Gastroesophageal sphincter (tissue), 3 donors: ENCODE measurements at regions not wholly inside any gene's neighbourhood (a gene's known extent, or its start where the extent isn't known, plus 50 kb on each side); places are given as distances from the start of the nearest gene placed in this dataset.

ENCODE experiments used
- EP300 ChIP-seq: sonication (generic); formaldehyde crosslinking; IDR thresholded peaks from one replicate; pipeline ENCODE4 v1.6.1; 2017; ENCODE audit warnings: antibody characterized with exemption, mild to moderate bottlenecking
- POLR2A ChIP-seq, 2 donors: fragments of 450-650 bp; IDR thresholded peaks; one replicate each; pipeline ENCODE4 v1.6.1; 2017; ENCODE audit warnings: antibody characterized with exemption in 2 of 2, mild to moderate bottlenecking in 2 of 2, moderate library complexity in 1 of 2
- POLR2AphosphoS5 ChIP-seq: sonication (generic); formaldehyde crosslinking; IDR thresholded peaks from one replicate; pipeline ENCODE4 v1.6.1; 2017; ENCODE audit warnings: antibody characterized with exemption
- TF ChIP-seq, protein P1 (sequence below), 4 experiments: fragments of 200-600 bp in 2 of 4; fragments of 450-650 bp in 2 of 4; sonication (generic) in 1 of 4; IDR thresholded peaks; one replicate each; pipeline ENCODE4 v1.5.1; 2017 to 2019; ENCODE audit warnings: antibody characterized with exemption in 4 of 4, mild to moderate bottlenecking in 2 of 4, moderate library complexity in 2 of 4

DNA sequence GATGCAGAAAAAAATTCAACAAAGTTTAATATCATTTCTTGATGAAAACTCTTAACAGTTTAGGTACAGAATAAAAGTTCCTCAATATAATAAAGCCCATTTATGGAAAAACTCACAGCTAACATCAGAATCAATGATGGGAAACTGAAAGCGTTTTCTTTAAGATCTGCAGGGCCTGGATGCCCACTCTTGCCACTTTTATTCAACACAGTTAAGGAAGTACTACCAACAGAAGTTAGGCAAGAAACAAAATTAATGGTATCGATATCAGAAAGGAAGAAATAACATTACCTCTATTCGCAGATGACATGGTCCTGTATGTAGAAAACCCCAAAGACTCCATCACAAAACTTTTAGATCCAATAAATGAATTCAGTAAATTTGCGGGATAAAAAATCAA lies 542.4 kb upstream of the RGMB start:
- no peak for TF ChIP-seq POLR2AphosphoS5
- no peak for TF ChIP-seq EP300
- TF ChIP-seq, protein P1, sequence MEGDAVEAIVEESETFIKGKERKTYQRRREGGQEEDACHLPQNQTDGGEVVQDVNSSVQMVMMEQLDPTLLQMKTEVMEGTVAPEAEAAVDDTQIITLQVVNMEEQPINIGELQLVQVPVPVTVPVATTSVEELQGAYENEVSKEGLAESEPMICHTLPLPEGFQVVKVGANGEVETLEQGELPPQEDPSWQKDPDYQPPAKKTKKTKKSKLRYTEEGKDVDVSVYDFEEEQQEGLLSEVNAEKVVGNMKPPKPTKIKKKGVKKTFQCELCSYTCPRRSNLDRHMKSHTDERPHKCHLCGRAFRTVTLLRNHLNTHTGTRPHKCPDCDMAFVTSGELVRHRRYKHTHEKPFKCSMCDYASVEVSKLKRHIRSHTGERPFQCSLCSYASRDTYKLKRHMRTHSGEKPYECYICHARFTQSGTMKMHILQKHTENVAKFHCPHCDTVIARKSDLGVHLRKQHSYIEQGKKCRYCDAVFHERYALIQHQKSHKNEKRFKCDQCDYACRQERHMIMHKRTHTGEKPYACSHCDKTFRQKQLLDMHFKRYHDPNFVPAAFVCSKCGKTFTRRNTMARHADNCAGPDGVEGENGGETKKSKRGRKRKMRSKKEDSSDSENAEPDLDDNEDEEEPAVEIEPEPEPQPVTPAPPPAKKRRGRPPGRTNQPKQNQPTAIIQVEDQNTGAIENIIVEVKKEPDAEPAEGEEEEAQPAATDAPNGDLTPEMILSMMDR (IDR thresholded peaks at IDR 0.05), result no peak
- TF ChIP-seq POLR2A (IDR thresholded peaks at IDR 0.05), result no peak
